Skin of body (tissue), 1 donor: ENCODE measurements at regions not wholly inside any gene's neighbourhood (a gene's known extent, or its start where the extent isn't known, plus 50 kb on each side); places are given as distances from the start of the nearest gene placed in this dataset.

Experiments
- DNase-seq: peaks from one replicate; lab custom pipeline; 2025; lab: John Stamatoyannopoulos, UW

- no peak for DNase-seq
These were observed 123.9 kb upstream of the COL1A2 start for GRCh38 chr7:94270772-94271171.

DNA sequence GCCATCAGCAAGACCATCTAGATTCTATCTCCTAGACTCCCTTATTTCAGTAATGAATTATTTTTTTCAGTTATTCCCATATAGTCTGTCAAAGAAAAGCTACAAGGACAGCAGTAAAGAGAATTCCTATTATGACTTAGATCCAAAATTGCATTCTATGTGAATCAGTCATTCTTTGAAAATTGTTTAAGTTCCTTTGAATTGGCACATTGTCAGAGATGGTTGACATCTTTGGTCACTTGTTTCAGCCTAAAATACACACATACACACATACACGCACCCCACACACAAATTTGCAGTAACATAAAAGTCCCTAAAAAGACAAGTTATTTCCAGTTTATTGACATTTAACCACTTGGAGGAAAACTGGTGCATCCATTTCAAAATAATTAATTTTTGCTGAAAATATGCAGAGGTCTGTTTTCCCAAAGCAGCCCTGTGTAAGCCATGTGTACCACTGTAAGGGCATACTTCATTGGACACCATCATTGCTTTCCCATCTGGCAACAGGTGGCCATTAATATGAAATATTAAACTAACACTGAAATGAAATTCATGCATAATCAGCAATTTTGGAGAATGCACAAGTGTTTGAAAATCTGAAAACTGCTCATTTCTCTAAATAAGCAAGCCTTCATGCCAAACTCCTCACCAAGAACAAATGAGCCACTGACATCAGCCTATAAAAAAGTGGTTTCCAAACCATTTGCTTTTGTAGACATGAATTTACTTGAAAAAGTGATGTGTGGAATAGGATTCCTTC lies 121.7 kb upstream of the COL1A2 start:
- DNase-seq, result no peak

- no peak for DNase-seq
These were observed 119.9 kb upstream of the COL1A2 start for GRCh38 chr7:94274828-94275227.

GRCh38 chr7:94276027-94276426 lies 118.7 kb upstream of the COL1A2 start:
- no peak for DNase-seq

DNA sequence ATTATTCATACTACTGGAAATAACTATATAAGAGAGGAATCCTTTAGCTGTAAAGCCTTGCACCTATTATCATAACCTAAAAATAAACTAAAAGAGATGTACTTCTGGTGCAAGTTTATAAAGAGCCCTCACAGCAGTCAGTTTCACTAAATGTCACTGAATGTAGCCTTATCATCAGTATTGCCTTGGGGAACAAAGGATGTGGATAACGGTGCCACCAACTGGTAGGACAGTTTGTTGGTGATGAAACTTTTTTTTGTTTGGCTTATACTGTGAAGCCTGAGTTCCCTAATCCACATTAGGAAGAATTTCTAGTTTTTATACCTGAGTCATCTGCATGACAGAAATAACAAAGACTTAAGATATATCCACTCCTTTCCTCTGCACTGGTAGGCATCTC lies 117.9 kb upstream of the COL1A2 start:
- peak; percentile 13 for DNase-seq

DNA sequence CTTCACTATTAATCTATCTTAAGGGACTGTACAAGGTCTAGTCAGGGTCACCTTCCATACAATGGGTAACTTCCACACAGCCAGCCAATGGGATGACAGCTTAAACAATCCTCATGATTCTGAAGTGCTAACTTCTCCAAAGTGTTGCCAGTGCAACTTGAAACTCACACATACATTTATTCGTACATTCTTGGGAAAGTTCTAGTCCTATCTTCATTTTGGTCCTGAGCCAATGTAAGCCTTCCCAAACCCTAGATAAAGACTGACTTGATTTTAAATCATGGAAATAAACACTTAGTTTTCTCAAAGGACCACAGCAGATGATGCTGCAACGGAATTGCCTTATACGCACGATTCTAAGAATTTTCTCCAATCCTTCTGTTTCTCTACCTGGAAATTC lies 117.5 kb upstream of the COL1A2 start:
- no peak for DNase-seq

DNA sequence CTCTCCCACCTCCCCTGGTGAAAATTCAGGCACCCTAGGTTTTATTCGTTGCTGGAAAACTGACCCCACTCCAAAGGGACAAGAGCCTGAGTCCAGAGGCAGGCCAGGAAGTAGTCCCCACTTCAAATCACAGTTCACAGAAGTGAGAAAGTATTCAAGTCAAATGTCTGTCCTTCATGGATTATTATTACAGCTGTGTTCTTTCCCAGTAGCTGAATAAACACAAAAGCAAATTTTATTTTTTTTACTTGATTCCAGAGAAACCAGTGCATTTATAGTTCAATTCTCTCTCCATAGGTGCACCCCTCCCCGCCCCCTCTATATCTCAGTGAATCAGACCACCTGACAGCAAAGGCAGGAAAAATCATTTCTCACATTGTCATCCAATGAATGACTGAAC lies 113.8 kb upstream of the COL1A2 start:
- DNase-seq, result no peak

GRCh38 chr7:94284104-94284503 lies 110.6 kb upstream of the COL1A2 start:
- DNase-seq, result peak; percentile 80

GRCh38 chr7:94286111-94286510 lies 108.6 kb upstream of the COL1A2 start:
- DNase-seq, result no peak

- no peak for DNase-seq
These were observed 106.6 kb upstream of the COL1A2 start for GRCh38 chr7:94288096-94288495.

- DNase-seq, result peak; percentile 89
These were observed 105.6 kb upstream of the COL1A2 start for GRCh38 chr7:94289071-94289470.

DNA sequence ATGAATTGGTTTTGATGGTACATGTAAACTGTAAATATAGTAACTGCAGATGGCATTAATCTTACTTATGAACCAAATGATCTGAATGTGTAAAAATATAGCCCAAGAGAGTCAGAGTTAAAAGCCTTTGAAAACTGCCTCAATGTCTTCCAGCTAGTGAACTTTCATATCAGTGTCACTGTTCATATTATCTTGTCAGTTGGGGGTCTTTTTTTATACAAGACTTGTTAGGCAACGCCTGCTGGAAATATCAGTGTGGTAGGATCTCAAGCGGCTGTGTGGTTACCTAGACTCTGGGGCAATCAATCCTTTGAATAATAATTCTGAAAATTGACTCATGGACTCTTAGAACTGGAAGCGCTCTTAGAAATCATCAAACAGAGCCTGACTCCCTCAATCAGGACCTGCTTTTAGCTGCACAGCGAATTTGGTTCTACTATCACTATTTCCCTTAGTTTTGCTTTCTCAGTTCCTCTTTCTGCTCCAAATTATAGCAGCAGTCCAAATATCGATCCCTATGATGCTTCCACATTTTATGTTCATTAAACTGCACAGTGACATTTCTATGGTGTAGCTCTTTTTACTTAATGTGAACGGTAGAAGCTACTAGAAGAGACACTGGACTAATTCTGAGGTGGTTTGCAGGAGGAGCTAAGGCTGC lies 100.1 kb upstream of the COL1A2 start:
- DNase-seq, result no peak

GRCh38 chr7:94295850-94296249 lies 98.8 kb upstream of the COL1A2 start:
- peak; percentile 96 for DNase-seq

DNA sequence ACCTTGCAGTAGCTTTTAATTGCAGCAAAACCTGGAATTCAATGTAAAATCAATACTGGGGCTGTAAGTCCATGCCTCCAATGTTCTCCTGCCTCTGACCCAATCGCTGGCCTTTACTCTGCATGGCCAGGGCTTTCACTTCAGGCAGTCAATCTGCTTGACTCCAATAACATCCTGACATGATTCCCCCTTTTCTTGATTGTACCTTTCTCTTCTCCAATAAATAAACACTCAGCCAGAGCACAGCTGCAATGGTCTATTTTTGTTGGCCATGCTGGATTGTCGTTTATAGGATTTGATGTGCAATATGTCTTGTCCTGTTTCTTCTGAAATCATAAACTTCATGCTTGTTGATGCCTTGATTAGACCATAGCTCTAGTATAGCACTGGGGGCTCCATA lies 97.8 kb upstream of the COL1A2 start:
- no peak for DNase-seq

GRCh38 chr7:94297397-94297838 lies 97.3 kb upstream of the COL1A2 start:
- peak; percentile 64 for DNase-seq

- DNase-seq, result no peak
These were observed 95.8 kb upstream of the COL1A2 start for GRCh38 chr7:94298943-94299342.

DNA sequence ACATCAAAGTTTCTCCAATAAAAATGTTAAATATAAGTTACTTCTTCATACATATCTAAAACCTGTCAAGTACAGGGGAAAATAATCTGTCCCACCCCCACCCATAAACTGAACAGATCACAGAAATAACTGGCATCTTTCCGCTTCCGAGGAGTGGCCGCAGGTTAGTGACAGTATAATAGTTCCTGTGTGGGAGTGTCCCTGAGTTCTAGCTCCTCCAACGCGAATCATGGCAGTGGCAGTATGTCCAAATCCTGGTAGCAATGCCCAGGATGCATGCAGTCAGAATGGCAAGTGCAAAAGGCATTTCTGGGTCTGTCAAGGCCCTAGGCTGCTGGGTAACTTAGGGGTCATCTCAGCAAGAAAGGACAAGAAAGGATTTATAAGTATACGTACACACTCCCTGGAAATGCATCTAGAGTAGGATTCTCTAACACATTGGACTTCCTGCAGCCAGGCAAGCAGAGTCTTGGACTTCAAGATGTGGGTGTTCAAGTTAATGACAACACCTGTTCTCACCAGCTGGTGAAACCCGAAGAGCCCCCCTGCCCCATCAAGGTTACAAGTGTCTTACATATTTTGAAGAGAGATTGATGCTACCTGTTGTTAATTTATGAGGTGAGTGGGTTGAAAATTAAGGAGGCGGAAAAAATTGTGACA lies 94.4 kb upstream of the COL1A2 start:
- no peak for DNase-seq

GRCh38 chr7:94301024-94301586 lies 93.6 kb upstream of the COL1A2 start:
- peak; percentile 94 for DNase-seq

GRCh38 chr7:94303118-94303517 lies 91.6 kb upstream of the COL1A2 start:
- no peak for DNase-seq

- DNase-seq, result peak; percentile 95
These were observed 91.0 kb upstream of the COL1A2 start for GRCh38 chr7:94303695-94304094.

- no peak for DNase-seq
These were observed 89.8 kb upstream of the COL1A2 start for GRCh38 chr7:94304878-94305277.

GRCh38 chr7:94305836-94306235 lies 88.9 kb upstream of the COL1A2 start:
- DNase-seq, result no peak
